ENCODE measurements at regions not wholly inside any gene's neighbourhood (a gene's known extent, or its start where the extent isn't known, plus 50 kb on each side); places are given as distances from the start of the nearest gene placed in this dataset.
"Not testable (repeated sequence)": the region's sequence is repeated elsewhere in the genome, so short reads cannot be mapped to it uniquely, and the experiment has no call there.

- DNase-seq: not testable (repeated sequence)
Observed at GRCh38 chr1:83218036-83218716, 780.8 kb downstream of the TTLL7 start.

- DNase-seq: not testable (repeated sequence)
Observed at GRCh38 chr1:83214317-83214716, 784.6 kb downstream of the TTLL7 start.

GRCh38 chr1:83213648-83214047 is 785.3 kb downstream of the TTLL7 start:
- not testable (repeated sequence) for DNase-seq

- not testable (repeated sequence) for DNase-seq
Observed at GRCh38 chr1:83212033-83212432, 786.9 kb downstream of the TTLL7 start.

- DNase-seq: not testable (repeated sequence)
Observed at GRCh38 chr1:83208540-83208939, 790.4 kb downstream of the TTLL7 start.

- not testable (repeated sequence) for DNase-seq
Observed at GRCh38 chr1:83194610-83195009, 804.3 kb downstream of the TTLL7 start.

GRCh38 chr1:83182033-83182728 is 816.8 kb downstream of the TTLL7 start:
- not testable (repeated sequence) for DNase-seq

- DNase-seq: not testable (repeated sequence)
Observed at GRCh38 chr1:83180621-83181020, 818.3 kb downstream of the TTLL7 start.

GRCh38 chr1:83167634-83168033 is 831.3 kb downstream of the TTLL7 start:
- DNase-seq: not testable (repeated sequence)

GRCh38 chr1:83163879-83164475 is 835.0 kb downstream of the TTLL7 start:
- not testable (repeated sequence) for DNase-seq

- DNase-seq: not testable (repeated sequence)
Observed at GRCh38 chr1:83158924-83159323, 840.0 kb downstream of the TTLL7 start.

GRCh38 chr1:83154306-83154705 is 844.6 kb downstream of the TTLL7 start:
- not testable (repeated sequence) for DNase-seq

- DNase-seq: peak; percentile 40
Observed at GRCh38 chr1:83151167-83151898, 847.6 kb downstream of the TTLL7 start.

- DNase-seq: peak; percentile 19
Observed at GRCh38 chr1:83150479-83150878, 848.5 kb downstream of the TTLL7 start.

- DNase-seq: not testable (repeated sequence)
Observed at GRCh38 chr1:83145820-83146219, 853.1 kb downstream of the TTLL7 start.

- not testable (repeated sequence) for DNase-seq
Observed at GRCh38 chr1:83142802-83143201, 856.1 kb downstream of the TTLL7 start.

GRCh38 chr1:83135524-83136157 is 863.3 kb downstream of the TTLL7 start:
- not testable (repeated sequence) for DNase-seq

GRCh38 chr1:83134322-83135014 is 864.5 kb downstream of the TTLL7 start:
- DNase-seq: not testable (repeated sequence)

- DNase-seq: no peak
Observed at GRCh38 chr1:83131692-83131955, 867.3 kb downstream of the TTLL7 start.

- DNase-seq: no peak
Observed at GRCh38 chr1:83130886-83131691, 867.8 kb downstream of the TTLL7 start.

- no peak for DNase-seq
Observed at GRCh38 chr1:83129107-83129506, 869.8 kb downstream of the TTLL7 start.
